GM12864 (cell line): ENCODE measurements at regions not wholly inside any gene's neighbourhood (a gene's known extent, or its start where the extent isn't known, plus 50 kb on each side); places are given as distances from the start of the nearest gene placed in this dataset.

Source experiments
- DNase-seq: peaks from one replicate; pipeline ENCODE4 v3.0.0-alpha.2; 2011; ENCODE audit warnings: low read depth
- H3K4me3 ChIP-seq: 2 replicates; pipeline ENCODE4 v1.5.1; 2011; ENCODE audit warnings: mild to moderate bottlenecking, low read depth, low read length, control low read depth
- CTCF ChIP-seq: IDR thresholded peaks from 2 replicates; pipeline ENCODE4 v1.5.1; 2011; ENCODE audit warnings: low read depth, mild to moderate bottlenecking, moderate library complexity, low read length, control low read depth, inconsistent platforms; ENCODE audit errors: missing control alignments

DNA sequence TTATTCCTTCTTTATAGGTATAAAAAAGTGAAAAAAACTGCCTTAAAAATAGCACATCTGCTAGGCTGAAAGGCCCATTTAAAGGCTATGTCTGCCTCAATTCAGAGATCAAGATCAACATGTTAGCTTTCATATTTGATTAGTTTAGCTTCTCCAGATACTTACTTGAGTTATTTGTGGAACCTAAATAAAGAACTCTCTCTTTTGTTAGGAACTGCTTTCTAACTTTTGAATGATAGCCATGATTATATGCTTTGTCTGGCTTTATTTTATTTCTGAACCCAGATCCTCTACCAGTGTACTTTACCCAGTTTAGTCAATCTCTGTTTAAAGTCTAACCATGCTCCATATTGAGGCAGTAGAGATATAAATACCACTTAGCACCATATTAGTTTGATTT, 515.5 kb upstream of the SEMA3D start:
- no peak for DNase-seq
- no peak for TF ChIP-seq CTCF

DNA sequence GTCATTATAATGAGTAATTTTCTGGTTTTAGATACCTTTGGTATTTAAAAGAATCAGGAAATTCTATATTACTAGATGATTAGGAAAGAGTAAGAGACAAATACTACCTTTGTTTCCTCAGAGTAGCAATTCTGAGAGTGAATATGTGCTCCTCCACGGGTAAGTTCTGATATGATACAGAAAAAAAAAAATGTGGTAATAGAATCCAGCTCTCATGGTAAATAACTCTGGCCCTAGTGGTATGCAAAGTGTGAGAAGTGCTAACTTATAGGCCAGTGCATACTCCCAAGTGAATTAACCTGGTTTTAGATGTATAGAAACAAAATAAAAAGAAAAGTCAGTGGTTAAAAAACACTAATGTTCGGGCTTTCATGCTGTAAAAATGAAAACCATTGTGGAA, 512.6 kb upstream of the SEMA3D start:
- no peak for TF ChIP-seq CTCF
- no peak overlapping the region for H3K4me3 ChIP-seq
- no peak for DNase-seq

More for the DNA sequence above, 515.5 kb upstream of the SEMA3D start:
- H3K4me3 ChIP-seq = no peak overlapping the region

DNA sequence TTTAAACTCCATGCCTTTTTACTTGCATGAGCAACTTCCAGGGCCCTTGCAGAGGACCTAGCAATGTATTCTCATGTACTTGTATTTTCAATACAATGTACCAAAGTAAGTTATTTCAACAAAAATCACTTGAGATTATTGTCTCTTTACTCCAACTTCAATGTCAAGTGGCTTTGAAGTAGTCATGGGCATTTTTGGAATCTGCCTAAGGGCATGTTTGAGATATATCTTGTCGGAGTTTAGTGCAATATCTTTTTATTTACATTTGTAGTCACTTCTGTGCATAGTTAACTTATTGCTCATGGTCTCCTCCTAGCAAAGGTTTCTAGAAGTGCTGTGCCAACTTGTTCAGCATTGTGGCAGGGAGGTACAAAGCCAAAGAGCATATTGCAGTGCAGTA, 508.7 kb upstream of the SEMA3D start:
- no peak for DNase-seq
- no peak for TF ChIP-seq CTCF
- no peak overlapping the region for H3K4me3 ChIP-seq

DNA sequence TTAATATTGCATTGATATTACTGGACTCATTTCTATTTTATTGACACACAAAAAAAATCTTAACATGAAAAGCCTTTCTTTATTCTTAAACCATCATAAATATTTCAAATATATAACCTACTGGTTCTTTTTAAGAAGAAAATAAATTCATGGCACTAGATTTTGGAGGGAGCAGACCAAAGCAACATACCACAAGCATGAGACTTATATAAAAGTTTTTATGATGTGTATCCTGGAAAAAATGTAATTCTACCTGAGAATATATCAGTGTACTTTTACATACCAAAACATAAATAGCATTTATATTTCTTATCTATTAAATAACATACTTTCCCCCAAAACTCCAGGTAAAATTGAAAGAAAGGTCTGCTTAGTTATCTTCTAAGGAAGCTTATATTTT, 508.2 kb upstream of the SEMA3D start:
- no peak for DNase-seq
- TF ChIP-seq CTCF = no peak
- no peak overlapping the region for H3K4me3 ChIP-seq

GRCh38 chr7:85693326-85693725, 506.5 kb upstream of the SEMA3D start:
- TF ChIP-seq CTCF = no peak
- no peak overlapping the region for H3K4me3 ChIP-seq
- DNase-seq = no peak

- no peak for TF ChIP-seq CTCF
- no peak for DNase-seq
- no peak overlapping the region for H3K4me3 ChIP-seq
Observed at GRCh38 chr7:85688712-85689111, 501.9 kb upstream of the SEMA3D start.

GRCh38 chr7:85686401-85687181, 499.7 kb upstream of the SEMA3D start:
- H3K4me3 ChIP-seq = no peak overlapping the region
- no peak for DNase-seq
- no peak for TF ChIP-seq CTCF
